ENCODE measurements at regions not wholly inside any gene's neighbourhood (a gene's known extent, or its start where the extent isn't known, plus 50 kb on each side); places are given as distances from the start of the nearest gene placed in this dataset.

- DNase-seq (ENCODE audit: low read depth), result no peak
- no peak for TF ChIP-seq CTCF (IDR thresholded peaks at IDR 0.05; ENCODE audit: insufficient read depth, low read depth, low read length, missing control alignments)
Measured at GRCh38 chr3:59443618-59444293, 393.9 kb upstream of the CFAP20DC start.

GRCh38 chr3:59442046-59442445 lies 392.2 kb upstream of the CFAP20DC start:
- no peak for DNase-seq (ENCODE audit: low read depth)
- TF ChIP-seq CTCF (IDR thresholded peaks at IDR 0.05; ENCODE audit: insufficient read depth, low read depth, low read length, missing control alignments), result no peak
- H3K4me3 ChIP-seq (ENCODE audit: low read depth, low read length), result no peak overlapping the region

More at GRCh38 chr3:59443618-59444293, 393.9 kb upstream of the CFAP20DC start:
- H3K4me3 ChIP-seq (ENCODE audit: low read depth, low read length), result peak overlapping the region; percentile 10; the same call in 1 of the 2 replicates

- DNase-seq (ENCODE audit: low read depth), result no peak
- H3K4me3 ChIP-seq (ENCODE audit: low read depth, low read length), result no peak overlapping the region
- TF ChIP-seq CTCF (IDR thresholded peaks at IDR 0.05; ENCODE audit: insufficient read depth, low read depth, low read length, missing control alignments), result no peak
Measured at GRCh38 chr3:59440285-59441028, 390.6 kb upstream of the CFAP20DC start.

- no peak overlapping the region for H3K4me3 ChIP-seq (ENCODE audit: low read depth, low read length)
- TF ChIP-seq CTCF (IDR thresholded peaks at IDR 0.05; ENCODE audit: insufficient read depth, low read depth, low read length, missing control alignments), result no peak
- DNase-seq (ENCODE audit: low read depth), result no peak
Measured at GRCh38 chr3:59438492-59438891, 388.7 kb upstream of the CFAP20DC start.

GRCh38 chr3:59436164-59436958 lies 386.5 kb upstream of the CFAP20DC start:
- no peak overlapping the region for H3K4me3 ChIP-seq (ENCODE audit: low read depth, low read length)
- TF ChIP-seq CTCF (IDR thresholded peaks at IDR 0.05; ENCODE audit: insufficient read depth, low read depth, low read length, missing control alignments), result no peak
- no peak for DNase-seq (ENCODE audit: low read depth)

- no peak for TF ChIP-seq CTCF (IDR thresholded peaks at IDR 0.05; ENCODE audit: insufficient read depth, low read depth, low read length, missing control alignments)
- no peak overlapping the region for H3K4me3 ChIP-seq (ENCODE audit: low read depth, low read length)
- DNase-seq (ENCODE audit: low read depth), result no peak
Measured at GRCh38 chr3:59433546-59433945, 383.7 kb upstream of the CFAP20DC start.

All from GM12865 (cell line).